Esophagus muscularis mucosa (tissue), 4 donors: ENCODE measurements at regions not wholly inside any gene's neighbourhood (a gene's known extent, or its start where the extent isn't known, plus 50 kb on each side); places are given as distances from the start of the nearest gene placed in this dataset.

ENCODE experiments used
- EP300 ChIP-seq: sonication (generic); formaldehyde crosslinking; IDR thresholded peaks from one replicate; pipeline ENCODE4 v1.6.1; 2017; ENCODE audit warnings: antibody characterized with exemption
- POLR2A ChIP-seq: fragments of 450-650 bp; IDR thresholded peaks from one replicate; pipeline ENCODE4 v1.6.1; 2017; ENCODE audit warnings: antibody characterized with exemption, moderate library complexity, mild to moderate bottlenecking, low read depth
- TF ChIP-seq, protein P1 (sequence below), 3 experiments: fragments of 200-600 bp in 2 of 3; fragments of 450-650 bp in 1 of 3; sonication (generic) in 2 of 3; IDR thresholded peaks; one replicate each; pipeline ENCODE4 v1.5.1; 2017 to 2019; ENCODE audit warnings: antibody characterized with exemption in 3 of 3, mild to moderate bottlenecking in 2 of 3, moderate library complexity in 1 of 3

DNA sequence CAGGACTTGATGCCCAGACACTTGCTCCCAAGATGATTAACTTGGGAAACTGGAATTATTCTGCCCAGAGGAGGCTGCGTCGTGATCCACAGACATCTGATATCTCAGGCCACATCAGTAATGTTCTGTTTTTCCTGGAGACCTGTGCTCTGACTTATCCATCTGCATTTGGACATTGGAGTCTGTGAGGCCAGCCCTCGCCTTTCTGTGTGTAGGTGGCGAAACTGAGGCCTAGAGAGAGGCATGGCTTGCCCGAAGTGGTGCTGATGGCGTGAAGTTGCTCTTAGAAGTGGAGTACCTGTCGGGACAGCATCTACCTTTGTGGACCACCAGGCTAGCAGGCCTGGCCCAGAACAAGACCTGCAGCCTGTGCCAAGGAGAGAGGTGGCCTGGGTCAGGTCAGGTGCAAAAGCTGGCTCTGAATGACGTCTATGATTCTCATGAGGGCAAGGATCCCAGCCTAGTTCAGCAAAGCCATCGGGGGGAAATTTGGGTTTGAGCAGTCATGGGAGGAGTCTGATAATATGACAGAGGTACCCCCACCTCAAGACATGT, 186.8 kb upstream of the ZNF469 start:
- TF ChIP-seq, protein P1, sequence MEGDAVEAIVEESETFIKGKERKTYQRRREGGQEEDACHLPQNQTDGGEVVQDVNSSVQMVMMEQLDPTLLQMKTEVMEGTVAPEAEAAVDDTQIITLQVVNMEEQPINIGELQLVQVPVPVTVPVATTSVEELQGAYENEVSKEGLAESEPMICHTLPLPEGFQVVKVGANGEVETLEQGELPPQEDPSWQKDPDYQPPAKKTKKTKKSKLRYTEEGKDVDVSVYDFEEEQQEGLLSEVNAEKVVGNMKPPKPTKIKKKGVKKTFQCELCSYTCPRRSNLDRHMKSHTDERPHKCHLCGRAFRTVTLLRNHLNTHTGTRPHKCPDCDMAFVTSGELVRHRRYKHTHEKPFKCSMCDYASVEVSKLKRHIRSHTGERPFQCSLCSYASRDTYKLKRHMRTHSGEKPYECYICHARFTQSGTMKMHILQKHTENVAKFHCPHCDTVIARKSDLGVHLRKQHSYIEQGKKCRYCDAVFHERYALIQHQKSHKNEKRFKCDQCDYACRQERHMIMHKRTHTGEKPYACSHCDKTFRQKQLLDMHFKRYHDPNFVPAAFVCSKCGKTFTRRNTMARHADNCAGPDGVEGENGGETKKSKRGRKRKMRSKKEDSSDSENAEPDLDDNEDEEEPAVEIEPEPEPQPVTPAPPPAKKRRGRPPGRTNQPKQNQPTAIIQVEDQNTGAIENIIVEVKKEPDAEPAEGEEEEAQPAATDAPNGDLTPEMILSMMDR (IDR thresholded peaks at IDR 0.05) = no peak
- TF ChIP-seq POLR2A (no peak), EP300 (no peak)
